Activated CD8-positive, alpha-beta memory T cell treated with anti-CD3 and anti-CD28 coated beads for 24 hours (primary cell): ENCODE measurements at regions not wholly inside any gene's neighbourhood (a gene's known extent, or its start where the extent isn't known, plus 50 kb on each side); places are given as distances from the start of the nearest gene placed in this dataset.
A peak's percentile ranks its signal among the peaks of the same experiment; 100 is the strongest.
"Not testable (repeated sequence)": the region's sequence is repeated elsewhere in the genome, so short reads cannot be mapped to it uniquely, and the experiment has no call there.

Experiments used
- DNase-seq: peaks from one replicate; pipeline ENCODE4 v3.0.0-alpha.2; 2020

GRCh38 chr12:13552830-13553229, 356.3 kb downstream of the EMP1 start:
- DNase-seq: no peak

GRCh38 chr12:13547283-13547682, 350.8 kb downstream of the EMP1 start:
- DNase-seq: no peak

- DNase-seq: no peak
Observed at GRCh38 chr12:13546231-13546630, 349.7 kb downstream of the EMP1 start.

- no peak for DNase-seq
Observed at GRCh38 chr12:13539051-13539450, 342.5 kb downstream of the EMP1 start.

- no peak for DNase-seq
Observed at GRCh38 chr12:13538136-13538535, 341.6 kb downstream of the EMP1 start.

GRCh38 chr12:13537623-13538022, 341.1 kb downstream of the EMP1 start:
- no peak for DNase-seq

GRCh38 chr12:13536219-13536910, 339.8 kb downstream of the EMP1 start:
- no peak for DNase-seq

GRCh38 chr12:13534645-13535398, 338.3 kb downstream of the EMP1 start:
- DNase-seq: peak; percentile 62

GRCh38 chr12:13534242-13534641, 337.7 kb downstream of the EMP1 start:
- no peak for DNase-seq

GRCh38 chr12:13530966-13531365, 334.4 kb downstream of the EMP1 start:
- no peak for DNase-seq

- not testable (repeated sequence) for DNase-seq
Observed at GRCh38 chr12:13526185-13526921, 329.8 kb downstream of the EMP1 start.

GRCh38 chr12:13523536-13524307, 327.2 kb downstream of the EMP1 start:
- no peak for DNase-seq

- DNase-seq: not testable (repeated sequence)
Observed at GRCh38 chr12:13518034-13518433, 321.5 kb downstream of the EMP1 start.

- DNase-seq: no peak
Observed at GRCh38 chr12:13509740-13510139, 313.2 kb downstream of the EMP1 start.

GRCh38 chr12:13505636-13506035, 309.1 kb downstream of the EMP1 start:
- DNase-seq: no peak

- no peak for DNase-seq
Observed at GRCh38 chr12:13505224-13505623, 308.7 kb downstream of the EMP1 start.

GRCh38 chr12:13504736-13505135, 308.2 kb downstream of the EMP1 start:
- DNase-seq: no peak

- no peak for DNase-seq
Observed at GRCh38 chr12:13504074-13504473, 307.5 kb downstream of the EMP1 start.

- no peak for DNase-seq
Observed at GRCh38 chr12:13503094-13503835, 306.7 kb downstream of the EMP1 start.

- DNase-seq: no peak
Observed at GRCh38 chr12:13499008-13499407, 302.5 kb downstream of the EMP1 start.

- no peak for DNase-seq
Observed at GRCh38 chr12:13496111-13496510, 299.6 kb downstream of the EMP1 start.

- no peak for DNase-seq
Observed at GRCh38 chr12:13489246-13489645, 292.7 kb downstream of the EMP1 start.
